ENCODE measurements at regions not wholly inside any gene's neighbourhood (a gene's known extent, or its start where the extent isn't known, plus 50 kb on each side); places are given as distances from the start of the nearest gene placed in this dataset.

DNA sequence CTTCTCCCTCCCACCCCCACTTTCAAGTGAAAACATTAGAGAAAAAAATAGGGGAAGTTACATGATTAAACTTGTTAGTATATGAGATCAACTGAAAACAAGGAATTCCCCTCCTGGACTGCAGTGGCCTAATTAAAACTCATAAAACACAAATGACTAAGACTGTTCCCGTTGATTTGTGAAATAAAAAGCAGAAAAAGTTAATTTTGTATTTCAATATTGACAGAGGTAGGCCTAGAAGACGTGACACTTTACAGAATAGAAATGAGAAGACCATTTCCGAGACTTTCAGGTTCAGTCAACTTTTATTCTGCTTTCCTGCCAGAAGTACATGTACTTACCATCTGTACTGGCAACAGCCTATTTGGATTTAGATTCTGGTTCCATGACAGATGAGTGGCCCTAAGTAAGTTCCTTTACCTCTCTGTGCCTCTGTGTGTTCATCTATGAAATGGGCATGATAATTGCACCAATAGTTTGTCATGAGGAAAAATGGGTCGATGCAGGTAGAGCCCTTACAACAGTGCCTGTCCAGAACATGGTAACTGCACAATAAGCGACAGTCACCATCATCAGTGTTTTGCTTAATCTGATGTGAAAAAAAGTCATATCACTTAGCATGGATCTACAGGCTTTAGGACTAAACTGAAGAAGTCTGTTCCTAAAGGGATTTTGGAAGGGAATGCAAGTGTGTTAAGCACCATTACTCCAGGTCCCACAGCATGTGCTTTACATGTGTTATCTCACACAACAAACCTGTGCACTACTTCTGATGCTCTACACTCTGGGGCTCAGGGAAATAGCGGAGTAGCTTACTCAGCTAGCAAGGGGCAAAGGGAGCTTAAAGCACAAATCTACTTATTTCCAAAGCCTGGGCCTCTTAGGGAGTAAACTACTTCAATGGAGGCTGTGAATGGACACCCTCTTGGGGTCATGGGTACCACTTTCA, 562.3 kb upstream of the DIPK2B start:
- peak in 2 of 3 donors; percentile 56 to 68 for DNase-seq (ENCODE audit: low read depth in 2 of 3, low spot score in 2 of 3)

DNA sequence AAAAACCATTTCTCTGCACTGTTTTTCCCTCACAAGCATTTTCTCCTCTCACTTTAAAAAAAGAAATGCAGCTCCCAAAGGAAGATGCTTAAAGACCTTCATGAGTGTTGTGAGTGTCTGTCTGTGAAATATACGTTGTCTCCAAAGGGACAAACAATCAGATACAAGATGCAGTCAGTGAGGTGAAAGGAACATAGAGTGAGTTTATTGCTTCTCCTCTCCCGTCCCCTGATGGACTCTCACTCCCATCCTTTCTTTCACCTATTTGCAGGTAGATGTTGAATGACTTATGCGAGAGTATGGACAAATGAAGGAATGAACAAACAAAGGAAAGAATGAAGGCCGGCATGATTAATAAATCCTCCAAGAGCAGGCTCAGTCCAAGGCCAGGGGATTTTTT, 561.2 kb upstream of the DIPK2B start:
- DNase-seq (ENCODE audit: low read depth in 2 of 3, low spot score in 2 of 3), result no peak

DNA sequence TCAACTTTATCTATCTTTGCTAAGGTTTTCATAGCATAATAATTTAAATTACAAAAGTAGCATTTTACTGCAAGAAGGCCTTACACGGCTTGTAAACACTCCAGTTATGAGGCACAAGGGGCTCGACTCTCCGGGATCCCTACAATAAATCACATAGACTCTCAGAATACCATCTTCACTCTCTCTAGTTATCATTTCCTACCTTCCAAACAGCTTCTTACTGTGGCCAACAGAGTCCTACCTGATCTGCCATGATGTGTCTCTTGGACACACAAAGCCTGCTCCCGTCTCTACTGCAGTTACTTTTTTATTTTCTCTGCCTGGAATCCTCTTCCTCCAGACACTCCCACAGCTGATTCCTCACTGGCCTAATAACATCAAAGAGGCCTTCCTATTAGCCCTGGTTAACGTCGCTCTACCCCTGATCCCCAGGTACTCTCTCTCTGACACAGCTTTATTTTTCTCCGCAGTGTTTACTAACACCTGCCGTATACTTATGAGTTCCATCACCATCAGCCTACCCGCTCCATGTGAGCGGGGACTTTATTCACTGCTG, 559.6 kb upstream of the DIPK2B start:
- DNase-seq (ENCODE audit: low read depth in 2 of 3, low spot score in 2 of 3), result no peak

DNA sequence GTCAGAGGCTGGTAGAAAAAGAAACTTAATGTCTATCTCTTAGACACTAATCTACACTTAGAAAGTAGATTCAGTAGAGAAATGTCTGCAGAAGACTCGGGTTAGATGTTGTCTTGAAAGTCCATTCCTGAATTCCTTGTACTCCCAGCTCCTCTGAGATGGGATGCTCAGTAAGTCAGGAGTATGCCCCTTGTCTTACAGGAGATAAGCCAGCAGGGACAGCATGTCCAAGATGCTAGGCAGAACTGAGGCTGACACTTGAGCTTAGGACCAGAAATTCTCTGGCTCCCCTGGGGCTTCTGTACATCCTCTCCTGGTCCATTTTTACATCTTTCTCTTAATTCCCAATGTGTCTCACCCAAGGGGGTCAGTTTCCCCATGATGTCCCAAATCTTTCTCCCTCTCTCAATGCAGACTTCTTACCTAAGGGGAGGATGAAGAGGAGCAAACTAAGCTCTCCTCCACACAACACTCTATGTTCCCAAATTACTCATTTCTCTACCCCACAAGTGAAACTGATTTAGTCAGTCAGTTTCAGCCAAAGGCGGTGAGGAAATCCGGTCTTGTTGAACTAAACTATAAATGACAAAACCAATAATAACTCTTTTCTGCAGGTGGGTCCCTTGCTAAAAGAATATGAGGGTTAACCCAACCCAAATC, 558.2 kb upstream of the DIPK2B start:
- DNase-seq (ENCODE audit: low read depth in 2 of 3, low spot score in 2 of 3), result peak in 1 of 3 donors; percentile 54

DNA sequence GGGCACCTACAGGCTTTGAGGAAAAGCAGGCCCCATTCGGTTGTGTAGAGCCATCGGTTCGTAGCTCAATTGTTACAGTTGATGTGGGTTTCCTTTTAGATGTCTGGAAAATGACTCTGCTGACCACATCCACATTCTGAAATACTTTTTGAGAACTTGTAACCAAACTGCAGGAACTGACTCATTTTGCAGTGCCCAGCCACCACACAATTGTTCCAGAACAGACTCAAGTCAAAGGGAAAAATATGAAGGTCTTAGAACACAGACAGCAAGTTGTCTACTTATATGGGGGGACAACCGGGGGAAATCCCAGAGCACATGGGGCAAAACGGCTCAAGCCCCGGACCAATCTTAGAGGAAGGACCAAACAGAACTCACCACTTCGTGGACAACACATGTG, 557.6 kb upstream of the DIPK2B start:
- DNase-seq (ENCODE audit: low read depth in 2 of 3, low spot score in 2 of 3), result peak in 2 of 3 donors; percentile 69 to 78

DNA sequence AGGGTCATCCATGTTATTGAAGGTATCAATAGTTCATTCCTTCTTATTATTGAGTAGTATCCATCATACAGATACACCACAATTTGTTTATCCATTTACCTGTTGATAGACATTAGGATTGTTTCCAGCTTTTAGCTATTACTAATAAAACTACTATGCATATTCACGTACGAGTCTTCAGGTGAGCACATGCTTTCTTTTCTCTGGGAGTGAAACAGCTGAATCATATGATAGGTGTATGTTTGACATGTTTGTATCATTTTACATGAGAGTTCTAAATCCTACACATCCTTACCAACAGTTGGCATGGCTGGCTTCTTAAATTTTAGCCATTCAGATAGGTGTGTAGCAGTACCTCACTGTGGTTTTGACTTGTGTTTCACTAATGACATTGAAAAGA, 556.6 kb upstream of the DIPK2B start:
- DNase-seq (ENCODE audit: low read depth in 2 of 3, low spot score in 2 of 3), result no peak

DNA sequence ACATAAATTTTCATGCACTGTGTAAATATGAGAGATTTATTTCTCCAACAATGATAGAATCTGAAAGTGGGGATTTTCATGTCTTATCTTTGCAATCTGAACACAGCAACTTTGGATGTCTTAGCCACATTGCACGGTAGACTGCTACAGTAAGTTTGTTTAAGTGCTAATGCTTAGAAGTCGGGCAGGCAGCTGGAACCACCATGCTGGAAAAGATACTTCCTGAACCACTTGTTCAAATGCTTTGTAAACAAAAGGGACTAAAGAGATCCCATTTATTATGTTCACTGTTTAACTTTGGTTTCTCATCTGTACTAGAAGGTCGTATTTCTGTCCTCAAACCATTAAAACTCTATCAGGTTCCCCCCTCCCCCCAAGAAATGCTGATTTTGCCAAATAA, 555.9 kb upstream of the DIPK2B start:
- no peak for DNase-seq (ENCODE audit: low read depth in 2 of 3, low spot score in 2 of 3)

DNA sequence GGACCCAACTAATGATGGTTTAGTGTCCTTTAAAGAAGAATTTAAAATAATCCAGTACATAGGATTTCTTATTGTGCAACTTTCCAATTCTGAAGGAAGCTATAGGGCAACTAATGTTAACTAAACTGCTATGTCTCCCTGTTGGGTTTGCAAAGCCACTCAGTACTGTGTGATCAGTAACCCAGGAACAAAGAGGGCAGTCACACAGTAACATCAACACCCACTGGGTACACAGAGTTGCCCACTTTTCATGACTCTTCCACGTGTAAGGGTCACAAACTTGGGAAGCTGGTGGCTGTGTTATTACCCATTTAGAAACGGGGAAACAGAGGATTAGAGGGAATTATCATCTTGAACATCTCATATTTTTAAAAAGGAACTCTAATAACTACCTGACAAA, 555.0 kb upstream of the DIPK2B start:
- no peak for DNase-seq (ENCODE audit: low read depth in 2 of 3, low spot score in 2 of 3)

DNA sequence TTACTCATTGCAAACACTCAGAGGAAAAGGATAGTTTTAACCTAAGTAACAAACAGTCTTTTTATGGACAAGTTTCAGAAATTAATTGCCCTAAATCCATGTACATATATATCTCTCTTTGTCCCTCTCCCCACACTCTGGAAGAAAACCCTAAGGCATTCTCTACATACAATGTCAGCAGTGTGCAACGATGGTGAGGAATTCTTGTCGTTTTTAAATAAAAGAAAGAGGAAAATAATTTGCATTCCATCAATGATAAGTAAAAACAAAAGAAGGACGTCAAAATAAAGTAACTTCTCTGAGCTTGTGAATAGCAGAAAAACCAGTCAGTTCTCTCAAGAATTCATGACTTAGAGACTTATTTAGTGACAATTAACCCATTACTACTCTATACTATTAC, 550.5 kb upstream of the DIPK2B start:
- no peak for DNase-seq (ENCODE audit: low read depth in 2 of 3, low spot score in 2 of 3)

DNA sequence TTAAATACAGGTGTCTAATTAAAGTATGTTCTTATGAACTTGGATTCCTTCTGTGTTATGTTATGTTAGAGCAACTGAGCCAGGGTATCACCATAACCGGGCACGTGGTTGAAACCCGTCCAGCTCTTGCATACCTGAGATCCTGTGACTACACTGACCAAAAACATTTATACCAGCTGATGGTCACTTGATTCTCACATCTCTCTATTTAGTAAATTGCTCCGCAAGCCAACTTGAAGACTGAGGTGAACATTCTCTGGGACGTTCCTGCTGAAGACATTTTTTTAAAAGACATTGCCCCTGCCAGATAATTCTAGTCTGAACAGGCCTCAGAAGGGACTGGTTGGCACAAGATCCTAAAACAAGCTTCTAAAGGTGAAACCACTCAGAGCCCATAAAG, 550.0 kb upstream of the DIPK2B start:
- DNase-seq (ENCODE audit: low read depth in 2 of 3, low spot score in 2 of 3), result no peak

DNA sequence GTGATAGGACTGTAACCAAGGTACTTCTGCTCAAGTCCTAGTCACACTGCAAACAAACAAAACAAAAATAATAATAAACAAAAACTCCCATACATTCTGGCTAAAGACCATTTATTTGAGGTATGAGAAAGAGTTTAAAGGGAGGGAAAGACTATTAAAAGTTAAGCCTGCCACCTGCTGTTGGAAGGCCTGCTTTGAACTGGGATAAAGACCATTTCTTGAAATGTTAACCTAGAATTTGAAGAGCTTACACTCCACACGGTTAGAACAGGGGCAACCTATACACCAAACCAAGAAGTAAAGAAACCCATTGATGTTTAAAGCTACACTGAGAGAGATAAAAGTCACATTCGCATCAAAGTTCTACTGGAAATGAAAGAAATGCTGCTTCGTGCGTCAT, 548.7 kb upstream of the DIPK2B start:
- peak in 1 of 3 donors; percentile 35 for DNase-seq (ENCODE audit: low read depth in 2 of 3, low spot score in 2 of 3)

DNA sequence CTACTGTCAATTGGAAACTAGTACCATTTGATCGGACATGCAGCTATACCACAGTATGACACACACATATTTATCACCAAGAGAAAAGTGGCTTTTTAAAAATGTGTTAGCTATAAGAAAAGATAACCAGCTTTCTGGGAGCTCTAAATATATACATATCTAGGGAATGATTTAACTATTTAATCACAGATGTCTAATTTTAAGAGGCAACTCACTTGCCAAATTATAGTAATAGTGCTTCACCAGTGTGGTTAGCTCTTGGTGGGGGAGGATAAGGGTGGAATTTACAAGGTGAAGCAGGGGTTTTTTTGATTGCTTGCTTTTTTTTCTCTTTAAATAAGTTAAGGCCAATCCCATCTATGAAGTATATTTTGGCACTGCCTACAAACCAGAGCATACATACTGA, 547.7 kb upstream of the DIPK2B start:
- no peak for DNase-seq (ENCODE audit: low read depth in 2 of 3, low spot score in 2 of 3)

DNA sequence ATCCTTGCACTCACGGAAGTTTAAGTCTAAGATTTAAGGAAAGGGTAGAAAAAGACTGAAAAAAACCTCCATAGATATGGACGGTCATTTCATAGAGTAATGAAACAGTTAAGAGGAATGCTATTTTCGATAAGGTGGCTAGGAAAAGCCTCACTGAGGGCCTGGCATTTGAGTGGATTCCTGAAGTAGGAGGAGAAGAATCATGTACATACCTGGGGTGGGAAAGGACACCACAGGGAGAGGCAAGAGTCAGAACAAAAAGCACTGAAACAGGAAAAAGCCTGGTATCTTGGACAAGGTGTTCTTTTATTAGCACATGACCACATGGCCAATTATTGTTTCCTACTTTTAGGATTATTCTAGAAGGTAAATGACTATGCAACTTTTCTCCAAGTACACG, 547.2 kb upstream of the DIPK2B start:
- no peak for DNase-seq (ENCODE audit: low read depth in 2 of 3, low spot score in 2 of 3)

DNA sequence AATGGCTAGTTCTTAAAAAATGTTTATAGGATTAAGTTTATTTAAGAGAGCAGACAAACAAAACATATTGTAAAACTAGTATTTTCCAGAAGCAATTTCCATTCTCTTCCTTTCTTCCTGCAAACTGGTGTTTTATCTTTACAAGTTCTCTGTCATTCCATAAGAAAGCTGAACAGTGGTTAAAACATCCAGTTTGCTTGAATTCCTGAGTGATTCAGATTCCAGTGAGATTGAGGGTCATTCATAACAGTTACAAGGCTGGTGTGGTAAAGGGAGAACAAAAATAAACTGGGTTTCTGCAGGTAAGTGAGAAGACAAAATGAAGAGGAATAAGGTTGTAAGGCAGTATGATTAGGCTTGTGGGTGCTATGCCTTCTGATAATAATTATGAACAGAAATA, 544.8 kb upstream of the DIPK2B start:
- DNase-seq (ENCODE audit: low read depth in 2 of 3, low spot score in 2 of 3), result no peak

DNA sequence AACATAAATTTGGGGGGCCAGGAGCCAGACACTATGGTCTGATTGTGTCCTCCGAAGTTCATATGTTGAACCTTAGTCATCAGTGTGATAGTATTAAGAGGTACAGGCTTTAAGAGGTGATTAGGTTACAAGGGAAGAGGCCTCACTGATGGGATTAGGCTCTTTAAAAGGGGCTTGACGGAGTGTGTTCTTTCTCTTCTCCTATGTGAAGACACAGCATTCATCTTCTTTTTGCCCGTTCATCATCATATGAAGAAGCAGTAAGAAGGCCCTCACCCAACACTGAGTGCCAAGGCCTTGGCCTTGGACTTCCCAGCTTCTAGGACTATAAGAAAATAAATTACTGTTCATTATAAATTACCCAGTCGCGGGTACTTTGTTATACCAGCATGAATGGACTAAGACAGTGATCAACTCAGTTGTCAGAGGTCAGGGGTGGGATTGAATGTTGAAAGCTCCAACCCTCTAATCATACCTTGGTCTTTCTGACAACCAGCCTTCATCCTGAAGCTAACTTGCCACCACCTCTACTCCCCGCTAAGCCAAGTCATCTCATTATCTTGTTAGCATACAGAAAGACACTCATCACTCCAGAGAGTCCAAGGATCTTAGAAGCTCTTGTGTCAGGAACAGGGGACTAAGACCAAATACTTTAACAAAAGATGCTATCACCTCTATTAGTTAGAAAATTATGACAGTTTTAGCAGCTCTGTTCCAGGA, 543.4 kb upstream of the DIPK2B start:
- DNase-seq (ENCODE audit: low read depth in 2 of 3, low spot score in 2 of 3), result no peak

DNA sequence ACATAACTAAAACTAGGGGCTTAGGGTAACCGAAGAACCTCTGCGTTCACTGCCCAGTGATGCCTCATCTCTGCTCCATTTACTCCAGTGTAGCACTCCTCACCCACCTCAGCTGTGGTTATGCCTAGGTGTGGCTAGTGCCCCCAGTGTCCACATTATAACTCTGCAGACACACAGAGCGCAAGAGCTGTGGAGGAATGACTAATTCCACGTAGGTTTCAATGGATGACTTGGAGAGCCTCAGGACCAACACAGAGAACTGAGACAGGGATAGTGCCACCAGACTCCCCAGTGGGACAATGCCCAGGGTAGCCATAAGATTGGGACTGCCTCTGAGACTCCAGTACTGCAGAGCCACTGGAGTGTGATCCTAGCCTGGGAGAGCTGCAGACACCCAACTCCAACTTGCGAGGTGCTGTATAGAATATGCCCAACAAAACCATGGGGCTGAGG, 542.4 kb upstream of the DIPK2B start:
- no peak for DNase-seq (ENCODE audit: low read depth in 2 of 3, low spot score in 2 of 3)

DNA sequence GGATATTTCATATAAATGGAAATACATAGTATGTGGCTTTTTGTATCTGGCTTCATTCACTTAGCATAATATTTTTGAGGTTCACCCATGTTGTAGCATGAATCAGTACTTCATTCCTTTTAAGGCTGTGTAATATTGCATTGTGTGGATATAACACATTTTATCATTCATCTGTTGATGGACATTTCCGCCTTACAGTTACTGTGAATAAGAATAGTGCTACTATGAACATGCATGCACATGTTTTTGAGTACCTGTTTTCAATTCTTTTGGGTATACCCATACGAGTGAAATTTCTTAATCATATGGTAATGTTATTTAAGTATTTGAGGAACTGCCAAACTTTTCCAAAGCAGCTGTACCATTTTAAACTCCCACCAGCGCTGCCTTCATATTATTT, 539.6 kb upstream of the DIPK2B start:
- no peak for DNase-seq (ENCODE audit: low read depth in 2 of 3, low spot score in 2 of 3)

DNA sequence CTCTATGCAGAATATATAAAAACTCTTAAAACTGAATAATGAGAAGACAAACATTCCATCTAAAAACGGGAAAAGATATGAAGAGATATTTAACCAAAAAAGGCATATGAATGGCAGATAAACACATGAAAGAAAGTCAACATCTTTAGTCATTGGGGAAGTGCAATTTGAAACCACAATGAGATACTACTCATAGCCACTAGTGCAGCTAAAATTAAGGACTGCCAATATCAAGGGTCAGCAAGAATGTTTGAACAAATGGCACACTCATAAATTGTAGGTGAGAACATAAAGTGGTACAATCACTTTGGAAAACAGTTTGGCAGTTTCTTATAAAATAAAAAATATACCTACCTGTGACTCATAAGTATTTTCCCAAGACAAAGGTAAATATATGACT, 534.9 kb upstream of the DIPK2B start:
- DNase-seq (ENCODE audit: low read depth in 2 of 3, low spot score in 2 of 3), result no peak

DNA sequence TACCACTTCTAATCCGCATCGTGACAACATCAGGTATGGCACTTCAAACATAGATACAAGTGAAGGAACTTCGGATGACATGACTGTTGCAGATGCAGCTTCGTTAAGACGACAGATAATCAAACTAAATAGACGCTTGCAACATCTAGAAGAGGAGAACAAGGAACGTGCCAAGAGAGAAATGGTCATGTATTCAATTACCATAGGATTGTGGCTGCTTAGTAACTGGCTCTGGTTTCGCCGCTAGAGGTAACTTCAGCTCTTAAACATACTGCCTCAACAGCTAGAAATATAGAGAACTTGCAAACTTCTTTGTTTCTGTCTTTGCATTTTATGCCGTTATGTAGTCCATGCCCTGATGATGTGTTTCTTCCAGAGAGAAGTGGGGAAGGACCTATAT, 530.8 kb upstream of the DIPK2B start:
- DNase-seq (ENCODE audit: low read depth in 2 of 3, low spot score in 2 of 3), result no peak

DNA sequence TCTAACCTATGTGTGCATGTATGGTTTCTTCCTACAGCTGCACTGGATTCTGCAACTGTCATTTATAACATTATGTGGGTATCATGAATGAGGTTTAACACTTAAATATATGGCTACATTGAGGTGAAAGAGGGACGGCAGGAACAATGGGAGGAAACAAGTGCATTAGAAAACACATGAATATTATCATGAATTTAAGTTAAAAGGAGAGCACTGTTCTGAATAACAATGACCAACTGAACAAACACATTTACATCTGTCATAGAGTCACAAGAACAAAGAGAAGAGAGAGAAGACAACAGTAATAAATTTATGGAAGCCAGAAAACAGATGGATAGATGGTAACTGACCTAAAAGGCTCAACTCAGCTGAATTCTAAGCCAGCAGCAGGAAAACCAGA, 527.1 kb upstream of the DIPK2B start:
- DNase-seq (ENCODE audit: low read depth in 2 of 3, low spot score in 2 of 3), result no peak

DNA sequence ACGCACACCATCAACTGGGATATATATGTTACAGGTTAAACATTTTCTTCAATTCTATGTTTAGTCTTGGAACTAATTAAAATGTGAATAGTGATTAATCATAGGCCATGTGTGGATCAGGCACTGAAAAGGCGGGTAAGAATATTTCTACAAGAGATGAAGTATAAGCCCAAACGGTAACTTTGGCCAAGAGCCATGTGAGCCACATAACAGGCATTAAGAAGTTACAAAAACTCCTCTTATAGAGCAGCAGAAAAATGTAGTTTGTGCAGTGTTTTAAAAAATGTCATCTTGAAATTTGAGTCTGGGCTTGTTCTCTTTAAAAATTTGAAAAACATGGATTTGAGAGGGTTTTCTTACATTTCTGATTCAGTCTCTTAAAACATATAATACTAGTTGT, 521.8 kb upstream of the DIPK2B start:
- DNase-seq (ENCODE audit: low read depth in 2 of 3, low spot score in 2 of 3), result no peak

All from hematopoietic multipotent progenitor cell (in vitro differentiated cells).